WTC11 (cell line): ENCODE measurements at regions not wholly inside any gene's neighbourhood (a gene's known extent, or its start where the extent isn't known, plus 50 kb on each side); places are given as distances from the start of the nearest gene placed in this dataset.

Experiments used
- ATAC-seq: fragments of 200-7000 bp; cut with Tn5 transposase; 2 replicates; pipeline ENCODE4 v1.10.0; 2021; ENCODE audit warnings: mild to moderate bottlenecking, moderate library complexity
- CTCF ChIA-PET: fragments of 300-600 bp; sonication (Branson Sonifier 250); formaldehyde crosslinking; loops from one replicate; lab custom pipeline; 2021; ENCODE audit warnings: antibody characterized with exemption; lab: Charles Lee
- POLR2A ChIA-PET: fragments of 350-600 bp; sonication (Branson Sonifier 250); formaldehyde crosslinking; loops from one replicate; lab custom pipeline; 2021; ENCODE audit warnings: antibody characterized with exemption; lab: Charles Lee
- DNase-seq: peaks from one replicate; pipeline ENCODE4 v3.0.0; 2021; ENCODE audit warnings: low spot score
- H3K27ac Mint-ChIP-seq: 2 replicates; pipeline ENCODE4 v1.8.0; 2021; ENCODE audit warnings: mixed read lengths
- H3K27me3 Mint-ChIP-seq: 2 replicates; pipeline ENCODE4 v1.8.0; 2021; ENCODE audit warnings: low read depth, mild to moderate bottlenecking, moderate library complexity, mixed read lengths
- H3K36me3 Mint-ChIP-seq: 2 replicates; pipeline ENCODE4 v1.8.0; 2021; ENCODE audit warnings: mixed read lengths
- H3K4me1 Mint-ChIP-seq: 2 replicates; pipeline ENCODE4 v1.8.0; 2022; ENCODE audit warnings: mixed read lengths
- H3K4me3 Mint-ChIP-seq: 2 replicates; pipeline ENCODE4 v1.8.0; 2021; ENCODE audit warnings: mild to moderate bottlenecking, moderate library complexity, mixed read lengths
- H3K9me3 Mint-ChIP-seq: 2 replicates; pipeline ENCODE4 v1.8.0; 2021; ENCODE audit warnings: mixed read lengths
- ATF6 ChIP-seq: sonication (generic); formaldehyde crosslinking; IDR thresholded peaks from 2 replicates; pipeline ENCODE4 v1.8.1; 2023; ENCODE audit warnings: mild to moderate bottlenecking, missing genetic modification reagents
- CREB1 ChIP-seq: sonication (generic); formaldehyde crosslinking; IDR thresholded peaks from 2 replicates; pipeline ENCODE4 v1.8.0; 2023; ENCODE audit warnings: mild to moderate bottlenecking, missing genetic modification reagents
- E2F1 ChIP-seq: sonication (generic); formaldehyde crosslinking; IDR thresholded peaks from 2 replicates; pipeline ENCODE4 v1.8.0; 2022; ENCODE audit warnings: mild to moderate bottlenecking, missing genetic modification reagents
- FOXP4 ChIP-seq: sonication (generic); formaldehyde crosslinking; IDR thresholded peaks from 2 replicates; pipeline ENCODE4 v1.8.0; 2022; ENCODE audit warnings: mild to moderate bottlenecking, missing genetic modification reagents
- IRF2 ChIP-seq: sonication (generic); formaldehyde crosslinking; IDR thresholded peaks from 2 replicates; pipeline ENCODE4 v1.8.0; 2022; ENCODE audit warnings: low read depth, missing genetic modification reagents, borderline replicate concordance
- NR1H2 ChIP-seq: sonication (generic); formaldehyde crosslinking; IDR thresholded peaks from 2 replicates; pipeline ENCODE4 v1.9.0; 2021; ENCODE audit warnings: mild to moderate bottlenecking, moderate library complexity, missing genetic modification reagents
- PRRX2 ChIP-seq: fragments of 250-450 bp; sonication (Bioruptor Pico); IDR thresholded peaks from 2 replicates; pipeline ENCODE4 v1.8.0; 2021; ENCODE audit warnings: mild to moderate bottlenecking
- RELA ChIP-seq: sonication (generic); formaldehyde crosslinking; IDR thresholded peaks from 2 replicates; pipeline ENCODE4 v1.8.1; 2022; ENCODE audit warnings: missing genetic modification reagents, mild to moderate bottlenecking, borderline replicate concordance
- RORB ChIP-seq: fragments of 250-450 bp; sonication (Bioruptor Pico); IDR thresholded peaks from 2 replicates; pipeline ENCODE4 v1.9.0; 2021; ENCODE audit warnings: mild to moderate bottlenecking
- SOX15 ChIP-seq: fragments of 250-450 bp; sonication (Bioruptor Pico); IDR thresholded peaks from 2 replicates; pipeline ENCODE4 v1.9.0; 2021; ENCODE audit warnings: mild to moderate bottlenecking
- ZBTB21 ChIP-seq: sonication (generic); formaldehyde crosslinking; IDR thresholded peaks from 2 replicates; pipeline ENCODE4 v1.8.1; 2023; ENCODE audit warnings: mild to moderate bottlenecking, missing genetic modification reagents, borderline replicate concordance
- ZNF121 ChIP-seq: sonication (generic); formaldehyde crosslinking; IDR thresholded peaks from 2 replicates; pipeline ENCODE4 v1.8.0; 2023; ENCODE audit warnings: missing genetic modification reagents
- ZNF263 ChIP-seq: sonication (generic); formaldehyde crosslinking; IDR thresholded peaks from 2 replicates; pipeline ENCODE4 v1.8.1; 2022; ENCODE audit warnings: low read depth, mild to moderate bottlenecking, moderate library complexity, missing genetic modification reagents
- TF ChIP-seq, protein P1 (sequence below): sonication (generic); formaldehyde crosslinking; IDR thresholded peaks from 2 replicates; pipeline ENCODE4 v1.8.1; 2022; ENCODE audit warnings: low read depth, missing genetic modification reagents, borderline replicate concordance
- TF ChIP-seq, protein P2 (sequence below): sonication (generic); formaldehyde crosslinking; conservative IDR thresholded peaks from 2 replicates; pipeline ENCODE4 v1.8.1; 2023; ENCODE audit warnings: mild to moderate bottlenecking, low read depth, missing genetic modification reagents, moderate library complexity

- CTCF ChIA-PET = no interaction called here
- POLR2A ChIA-PET = no interaction called here
- H3K27me3 Mint-ChIP-seq = no peaks in the 10 kb centered on the region
- no peak overlapping the region for H3K4me3 Mint-ChIP-seq
- H3K9me3 Mint-ChIP-seq = no peaks in the 10 kb centered on the region
- ATAC-seq (no peak), DNase-seq (no peak)
- no peaks in the 10 kb centered on the region for H3K4me1 Mint-ChIP-seq
- no peaks in the 10 kb centered on the region for H3K36me3 Mint-ChIP-seq
- TF ChIP-seq PRRX2 (CRISPR knock-in tag) (no peak), IRF2 (CRISPR knock-in tag) (no peak), SOX15 (CRISPR knock-in tag) (no peak), ZNF263 (CRISPR knock-in tag) (no peak), E2F1 (no peak), ATF6 (CRISPR knock-in tag) (no peak), FOXP4 (no peak), RELA (CRISPR knock-in tag) (no peak), NR1H2 (no peak), CREB1 (no peak)
- TF ChIP-seq, protein P1, sequence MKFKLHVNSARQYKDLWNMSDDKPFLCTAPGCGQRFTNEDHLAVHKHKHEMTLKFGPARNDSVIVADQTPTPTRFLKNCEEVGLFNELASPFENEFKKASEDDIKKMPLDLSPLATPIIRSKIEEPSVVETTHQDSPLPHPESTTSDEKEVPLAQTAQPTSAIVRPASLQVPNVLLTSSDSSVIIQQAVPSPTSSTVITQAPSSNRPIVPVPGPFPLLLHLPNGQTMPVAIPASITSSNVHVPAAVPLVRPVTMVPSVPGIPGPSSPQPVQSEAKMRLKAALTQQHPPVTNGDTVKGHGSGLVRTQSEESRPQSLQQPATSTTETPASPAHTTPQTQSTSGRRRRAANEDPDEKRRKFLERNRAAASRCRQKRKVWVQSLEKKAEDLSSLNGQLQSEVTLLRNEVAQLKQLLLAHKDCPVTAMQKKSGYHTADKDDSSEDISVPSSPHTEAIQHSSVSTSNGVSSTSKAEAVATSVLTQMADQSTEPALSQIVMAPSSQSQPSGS = no peak
- H3K27ac Mint-ChIP-seq = no peak overlapping the region
Observed at GRCh38 chr3:103847081-103848062, 1412.6 kb downstream of the ZPLD1 start.

- H3K27me3 Mint-ChIP-seq = no peaks in the 10 kb centered on the region; the same call in 1 of the 2 replicates
- ATAC-seq = no peak
- no peak overlapping the region for H3K4me3 Mint-ChIP-seq
- TF ChIP-seq ZBTB21 (CRISPR knock-in tag) = no peak
- TF ChIP-seq, all 79 proteins: peak for 0
- CTCF ChIA-PET = no interaction called here
- no peak overlapping the region for H3K27ac Mint-ChIP-seq
- POLR2A ChIA-PET = no interaction called here
- no peak for DNase-seq
- no peaks in the 10 kb centered on the region for H3K36me3 Mint-ChIP-seq
- H3K9me3 Mint-ChIP-seq = no peaks in the 10 kb centered on the region
- no peaks in the 10 kb centered on the region for H3K4me1 Mint-ChIP-seq
Observed at GRCh38 chr3:103851793-103852192, 1417.0 kb downstream of the ZPLD1 start.

GRCh38 chr3:103862415-103862814 lies 1427.6 kb downstream of the ZPLD1 start:
- ATAC-seq = peak; percentile 48
- no peak overlapping the region for H3K4me3 Mint-ChIP-seq
- TF ChIP-seq RORB = no peak
- TF ChIP-seq, protein P2, sequence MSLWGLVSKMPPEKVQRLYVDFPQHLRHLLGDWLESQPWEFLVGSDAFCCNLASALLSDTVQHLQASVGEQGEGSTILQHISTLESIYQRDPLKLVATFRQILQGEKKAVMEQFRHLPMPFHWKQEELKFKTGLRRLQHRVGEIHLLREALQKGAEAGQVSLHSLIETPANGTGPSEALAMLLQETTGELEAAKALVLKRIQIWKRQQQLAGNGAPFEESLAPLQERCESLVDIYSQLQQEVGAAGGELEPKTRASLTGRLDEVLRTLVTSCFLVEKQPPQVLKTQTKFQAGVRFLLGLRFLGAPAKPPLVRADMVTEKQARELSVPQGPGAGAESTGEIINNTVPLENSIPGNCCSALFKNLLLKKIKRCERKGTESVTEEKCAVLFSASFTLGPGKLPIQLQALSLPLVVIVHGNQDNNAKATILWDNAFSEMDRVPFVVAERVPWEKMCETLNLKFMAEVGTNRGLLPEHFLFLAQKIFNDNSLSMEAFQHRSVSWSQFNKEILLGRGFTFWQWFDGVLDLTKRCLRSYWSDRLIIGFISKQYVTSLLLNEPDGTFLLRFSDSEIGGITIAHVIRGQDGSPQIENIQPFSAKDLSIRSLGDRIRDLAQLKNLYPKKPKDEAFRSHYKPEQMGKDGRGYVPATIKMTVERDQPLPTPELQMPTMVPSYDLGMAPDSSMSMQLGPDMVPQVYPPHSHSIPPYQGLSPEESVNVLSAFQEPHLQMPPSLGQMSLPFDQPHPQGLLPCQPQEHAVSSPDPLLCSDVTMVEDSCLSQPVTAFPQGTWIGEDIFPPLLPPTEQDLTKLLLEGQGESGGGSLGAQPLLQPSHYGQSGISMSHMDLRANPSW = no peak
- no peak for TF ChIP-seq ZNF263 (CRISPR knock-in tag)
- no peak for TF ChIP-seq ZNF121
- TF ChIP-seq, all 79 proteins: peak for 0
- Mint-ChIP-seq H3K4me1 (peaks cover 18% of the 10 kb centered on the region), H3K9me3 (peaks cover 35% of the 10 kb centered on the region), H3K36me3 (peaks cover 17% of the 10 kb centered on the region), H3K27ac (0 out of 2 replicates have a peak overlapping the region, but pooled peaks have one; percentile 34), H3K27me3 (peaks cover 2% of the 10 kb centered on the region; the same call in 1 of the 2 replicates)
- POLR2A ChIA-PET = no interaction called here
- DNase-seq = no peak
- CTCF ChIA-PET = no interaction called here
